DOHH2 (cell line): ENCODE measurements at regions not wholly inside any gene's neighbourhood (a gene's known extent, or its start where the extent isn't known, plus 50 kb on each side); places are given as distances from the start of the nearest gene placed in this dataset.
"Not testable (repeated sequence)": the region's sequence is repeated elsewhere in the genome, so short reads cannot be mapped to it uniquely, and the experiment has no call there.

Experiments
- H3F3A ChIP-seq: fragments of 200-600 bp; sonication (generic), shearing (Covaris generic); 2 replicates; pipeline ENCODE4 v1.6.0; 2016; ENCODE audit warnings: antibody characterized with exemption, mild to moderate bottlenecking; ENCODE audit not compliant: control insufficient read depth, insufficient read depth
- H3K27ac ChIP-seq: fragments of 200-600 bp; sonication (generic); 2 replicates; pipeline ENCODE4 v1.5.1; 2014; ENCODE audit warnings: low read depth, mild to moderate bottlenecking, low read length, moderate library complexity
- H3K27me3 ChIP-seq: fragments of 200-600 bp; sonication (generic); 2 replicates; pipeline ENCODE4 v1.6.1; 2014; ENCODE audit warnings: mild to moderate bottlenecking, low read length, mixed read lengths; ENCODE audit not compliant: control insufficient read depth
- H3K36me3 ChIP-seq: fragments of 200-600 bp; sonication (generic); 2 replicates; pipeline ENCODE4 v1.6.1; 2014; ENCODE audit warnings: mild to moderate bottlenecking, low read length, moderate library complexity, mixed read lengths; ENCODE audit not compliant: control insufficient read depth
- H3K4me1 ChIP-seq: fragments of 200-600 bp; sonication (generic); 2 replicates; pipeline ENCODE4 v1.6.1; 2014; ENCODE audit warnings: mild to moderate bottlenecking, low read length, mixed read lengths; ENCODE audit not compliant: control insufficient read depth
- H3K4me2 ChIP-seq: fragments of 200-600 bp; sonication (generic); 2 replicates; pipeline ENCODE4 v1.6.0; 2014; ENCODE audit warnings: mild to moderate bottlenecking, low read length, moderate library complexity
- H3K4me3 ChIP-seq: fragments of 200-600 bp; sonication (generic); 2 replicates; pipeline ENCODE4 v1.5.1; 2014; ENCODE audit warnings: mild to moderate bottlenecking, low read length, mixed read lengths
- H3K79me2 ChIP-seq: fragments of 200-600 bp; sonication (generic); 2 replicates; pipeline ENCODE4 v1.6.1; 2014; ENCODE audit warnings: mild to moderate bottlenecking, low read length, mixed read lengths; ENCODE audit not compliant: control insufficient read depth
- H3K9me2 ChIP-seq: fragments of 200-600 bp; sonication (generic); replicated peaks from 2 replicates; pipeline ENCODE4 v1.6.1; 2014; ENCODE audit warnings: mild to moderate bottlenecking, low read length, mixed read lengths; ENCODE audit not compliant: control insufficient read depth
- H3K9me3 ChIP-seq: fragments of 200-600 bp; sonication (generic); 2 replicates; pipeline ENCODE4 v1.6.1; 2014; ENCODE audit warnings: antibody characterized with exemption, low read length, mixed read lengths; ENCODE audit not compliant: control insufficient read depth, insufficient read depth
- H4K20me1 ChIP-seq: fragments of 200-600 bp; sonication (generic); 2 replicates; pipeline ENCODE4 v1.6.0; 2014; ENCODE audit warnings: low read depth, mild to moderate bottlenecking, antibody characterized with exemption, low read length, moderate library complexity; ENCODE audit not compliant: control insufficient read depth, insufficient read depth
- EZH2phosphoT487 ChIP-seq: fragments of 200-600 bp; sonication (generic); IDR thresholded peaks from 2 replicates; pipeline ENCODE4 v1.6.1; 2017; ENCODE audit warnings: borderline replicate concordance, mild to moderate bottlenecking, antibody characterized with exemption, low read length, moderate library complexity, mixed read lengths
- TF ChIP-seq, protein P1 (sequence below): fragments of 200-600 bp; sonication (generic); IDR thresholded peaks from one replicate; pipeline ENCODE4 v1.5.1; 2014; ENCODE audit warnings: antibody characterized with exemption, mild to moderate bottlenecking, low read depth, low read length; ENCODE audit not compliant: poor library complexity, severe bottlenecking

DNA sequence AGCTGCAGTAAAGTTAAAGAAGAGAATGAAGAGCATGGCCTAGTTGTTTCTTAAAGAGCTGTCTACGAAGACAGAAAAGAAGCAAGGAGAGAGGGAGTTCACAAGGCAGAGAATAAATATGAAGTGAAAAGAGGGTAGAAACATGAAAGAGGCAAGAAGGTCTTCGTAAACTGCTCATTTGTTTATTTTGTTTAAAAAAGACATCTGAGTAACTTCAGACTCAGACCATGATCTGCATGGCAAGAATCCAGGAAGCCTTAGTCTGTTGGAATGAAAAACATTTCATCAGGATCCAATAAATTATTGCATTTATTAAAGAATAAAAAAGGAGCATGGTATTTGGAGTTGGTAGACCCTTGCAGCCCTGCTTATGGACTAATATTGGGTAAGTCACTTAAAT, 151.1 kb downstream of the SEM1 start:
- H3F3A ChIP-seq = no peaks in the 10 kb centered on the region
- TF ChIP-seq, protein P1, sequence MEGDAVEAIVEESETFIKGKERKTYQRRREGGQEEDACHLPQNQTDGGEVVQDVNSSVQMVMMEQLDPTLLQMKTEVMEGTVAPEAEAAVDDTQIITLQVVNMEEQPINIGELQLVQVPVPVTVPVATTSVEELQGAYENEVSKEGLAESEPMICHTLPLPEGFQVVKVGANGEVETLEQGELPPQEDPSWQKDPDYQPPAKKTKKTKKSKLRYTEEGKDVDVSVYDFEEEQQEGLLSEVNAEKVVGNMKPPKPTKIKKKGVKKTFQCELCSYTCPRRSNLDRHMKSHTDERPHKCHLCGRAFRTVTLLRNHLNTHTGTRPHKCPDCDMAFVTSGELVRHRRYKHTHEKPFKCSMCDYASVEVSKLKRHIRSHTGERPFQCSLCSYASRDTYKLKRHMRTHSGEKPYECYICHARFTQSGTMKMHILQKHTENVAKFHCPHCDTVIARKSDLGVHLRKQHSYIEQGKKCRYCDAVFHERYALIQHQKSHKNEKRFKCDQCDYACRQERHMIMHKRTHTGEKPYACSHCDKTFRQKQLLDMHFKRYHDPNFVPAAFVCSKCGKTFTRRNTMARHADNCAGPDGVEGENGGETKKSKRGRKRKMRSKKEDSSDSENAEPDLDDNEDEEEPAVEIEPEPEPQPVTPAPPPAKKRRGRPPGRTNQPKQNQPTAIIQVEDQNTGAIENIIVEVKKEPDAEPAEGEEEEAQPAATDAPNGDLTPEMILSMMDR = no peak
- TF ChIP-seq EZH2phosphoT487 = no peak
- no peaks in the 10 kb centered on the region for H3K36me3 ChIP-seq
- no peaks in the 10 kb centered on the region for H3K79me2 ChIP-seq
- no peaks in the 10 kb centered on the region for H3K9me2 ChIP-seq
- H3K27ac ChIP-seq = no peak overlapping the region
- no peak overlapping the region for H3K4me3 ChIP-seq
- no peaks in the 10 kb centered on the region for H3K4me1 ChIP-seq
- H3K9me3 ChIP-seq = no peaks in the 10 kb centered on the region
- no peaks in the 10 kb centered on the region for H3K27me3 ChIP-seq
- H3K4me2 ChIP-seq = no peak overlapping the region
- H4K20me1 ChIP-seq = no peaks in the 10 kb centered on the region

DNA sequence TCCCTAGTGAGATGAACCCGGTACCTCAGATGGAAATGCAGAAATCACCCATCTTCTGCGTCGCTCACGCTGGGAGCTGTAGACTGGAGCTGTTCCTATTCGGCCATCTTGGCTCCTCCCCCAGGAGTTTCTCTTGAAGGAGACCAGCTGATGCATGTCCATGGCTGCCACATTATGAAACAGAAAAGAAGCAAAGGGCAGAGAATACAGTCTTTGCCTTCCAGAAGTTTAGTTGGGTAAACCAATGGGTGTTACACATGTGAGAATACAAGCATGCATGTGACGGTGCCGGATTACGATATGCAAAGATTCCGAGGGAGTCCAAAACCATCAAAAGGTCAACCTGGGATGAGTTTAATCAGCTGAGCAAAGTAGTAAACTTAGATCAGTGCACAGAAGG, 151.6 kb downstream of the SEM1 start:
- no peaks in the 10 kb centered on the region for H3K36me3 ChIP-seq
- no peak for TF ChIP-seq EZH2phosphoT487
- TF ChIP-seq, protein P1 = no peak
- no peaks in the 10 kb centered on the region for H3K4me1 ChIP-seq
- H3K9me2 ChIP-seq = no peaks in the 10 kb centered on the region
- no peak overlapping the region for H3K4me2 ChIP-seq
- H3K27me3 ChIP-seq = no peaks in the 10 kb centered on the region
- H3K9me3 ChIP-seq = no peaks in the 10 kb centered on the region
- no peak overlapping the region for H3K4me3 ChIP-seq
- no peaks in the 10 kb centered on the region for H3K79me2 ChIP-seq
- H3F3A ChIP-seq = no peaks in the 10 kb centered on the region
- no peak overlapping the region for H3K27ac ChIP-seq
- no peaks in the 10 kb centered on the region for H4K20me1 ChIP-seq

DNA sequence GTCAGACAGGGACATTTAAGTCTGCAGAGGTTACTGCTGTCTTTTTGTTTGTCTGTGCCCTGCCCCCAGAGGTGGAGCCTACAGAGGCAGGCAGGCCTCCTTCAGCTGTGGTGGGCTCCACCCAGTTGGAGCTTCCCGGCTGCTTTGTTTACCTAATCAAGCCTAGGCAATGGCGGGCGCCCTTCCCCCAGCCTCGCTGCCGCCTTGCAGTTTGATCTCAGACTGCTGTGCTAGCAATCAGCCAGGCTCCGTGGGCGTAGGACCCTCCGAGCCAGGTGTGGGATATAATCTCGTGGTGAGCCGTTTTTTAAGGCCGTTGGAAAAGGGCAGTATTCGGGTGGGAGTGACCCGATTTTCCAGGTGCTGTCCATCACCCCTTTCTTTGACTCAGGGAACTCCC, 152.0 kb downstream of the SEM1 start:
- H3K36me3 ChIP-seq, H3K27me3 ChIP-seq, H3K9me2 ChIP-seq: not testable (repeated sequence)

DNA sequence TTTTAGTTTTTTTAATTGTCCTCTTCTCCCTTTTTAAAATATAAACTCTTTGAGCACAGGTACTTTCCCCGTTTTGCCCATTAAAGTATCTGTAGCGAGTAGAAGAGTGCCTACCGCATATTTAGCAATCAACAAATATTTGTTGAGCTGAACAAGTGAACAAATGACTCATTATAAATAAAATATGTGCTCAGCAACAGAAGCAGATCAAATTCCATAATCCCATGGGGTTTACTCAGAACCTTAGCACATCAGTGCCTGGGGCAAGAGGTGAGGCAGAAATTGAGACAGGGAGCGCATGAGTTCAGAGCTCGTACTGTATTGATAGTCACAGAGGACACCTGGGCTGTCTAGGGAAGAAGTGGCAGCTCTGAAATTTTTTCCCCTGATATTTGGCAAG, 161.0 kb downstream of the SEM1 start:
- H3K9me3 ChIP-seq = no peaks in the 10 kb centered on the region
- no peaks in the 10 kb centered on the region for H3K79me2 ChIP-seq

More for the DNA sequence above, 152.0 kb downstream of the SEM1 start:
- not testable (repeated sequence) for H3K4me2 ChIP-seq, H3K79me2 ChIP-seq, H3F3A ChIP-seq, H3K4me3 ChIP-seq, H4K20me1 ChIP-seq, H3K4me1 ChIP-seq, H3K27ac ChIP-seq, H3K9me3 ChIP-seq

More for the DNA sequence above, 161.0 kb downstream of the SEM1 start:
- Histone ChIP-seq H3K4me3 (no peak overlapping the region), H3K36me3 (no peaks in the 10 kb centered on the region), H3K27ac (no peak overlapping the region), H3F3A (no peaks in the 10 kb centered on the region), H4K20me1 (no peaks in the 10 kb centered on the region), H3K27me3 (no peaks in the 10 kb centered on the region), H3K4me2 (no peak overlapping the region), H3K9me2 (no peaks in the 10 kb centered on the region), H3K4me1 (no peaks in the 10 kb centered on the region)
- TF ChIP-seq, protein P1 = no peak
- TF ChIP-seq EZH2phosphoT487 = no peak
